Thyroid gland (tissue), 4 donors: ENCODE measurements at regions not wholly inside any gene's neighbourhood (a gene's known extent, or its start where the extent isn't known, plus 50 kb on each side); places are given as distances from the start of the nearest gene placed in this dataset.
"Not testable (repeated sequence)": the region's sequence is repeated elsewhere in the genome, so short reads cannot be mapped to it uniquely, and the experiment has no call there.

Source experiments
- DNase-seq, 2 donors: peaks; one replicate each; pipeline ENCODE4 v3.0.0-alpha.2; 2019
- H3K27ac ChIP-seq, 3 donors: fragments of 200-600 bp; sonication (generic); 1 replicate in 2 of 3; 2 replicates in 1 of 3; pipeline ENCODE4 v1.5.1; 2016 to 2019; ENCODE audit warnings: mild to moderate bottlenecking in 1 of 3, moderate library complexity in 1 of 3
- H3K27me3 ChIP-seq: fragments of 200-600 bp; sonication (generic); one replicate; pipeline ENCODE4 v1.5.1; 2019
- H3K36me3 ChIP-seq, 2 donors: fragments of 200-600 bp; sonication (generic); one replicate each; pipeline ENCODE4 v1.5.1; 2016 to 2019
- H3K4me1 ChIP-seq, 2 donors: fragments of 200-600 bp; sonication (generic); one replicate each; pipeline ENCODE4 v1.5.1; 2017 to 2019
- H3K4me3 ChIP-seq, 3 donors: fragments of 200-600 bp; sonication (generic); replicated peaks in 1 of 3; 1 replicate in 2 of 3; 2 replicates in 1 of 3; pipeline ENCODE4 v1.5.1; 2016; ENCODE audit warnings: mild to moderate bottlenecking in 1 of 3
- H3K9me3 ChIP-seq: fragments of 200-600 bp; sonication (generic); one replicate; pipeline ENCODE4 v1.5.1; 2017
- CTCF ChIP-seq, 6 experiments: fragments of 200-600 bp in 3 of 6; fragments of 450-650 bp in 3 of 6; sonication (generic) in 3 of 6; IDR thresholded peaks; one replicate each; pipeline ENCODE4 v1.5.1; 2016 to 2019; ENCODE audit warnings: antibody characterized with exemption in 6 of 6, mild to moderate bottlenecking in 2 of 6, inconsistent platforms in 1 of 6, moderate library complexity in 1 of 6
- POLR2A ChIP-seq, 2 donors: fragments of 450-650 bp; IDR thresholded peaks; one replicate each; pipeline ENCODE4 v1.6.1; 2017; ENCODE audit warnings: antibody characterized with exemption in 2 of 2, mild to moderate bottlenecking in 2 of 2, moderate library complexity in 1 of 2
- WGBS, 2 donors: methylation state at CpG; one replicate each; pipeline ENCODE4 v1.1.5; 2017; 5-methylcytosine and 5-hydroxymethylcytosine counted together
- intact Hi-C: fragments of 100-400 bp; cut with DNase I; formaldehyde crosslinking; loops from one replicate; pipeline ENCODE4 v1.15.1; 2023

- Histone ChIP-seq H3K4me3 (no peak overlapping the region), H3K4me1 (no peaks in the 10 kb centered on the region), H3K27me3 (no peaks in the 10 kb centered on the region), H3K36me3 (no peaks in the 10 kb centered on the region), H3K9me3 (no peaks in the 10 kb centered on the region), H3K27ac (no peak overlapping the region)
- DNase-seq = no peak
- intact Hi-C loops = no loop called here
- 55 to 56% methylated on average over 2 of the region's 2 CpGs for WGBS, 2 donors
- TF ChIP-seq CTCF (IDR thresholded peaks at IDR 0.05) (no peak), POLR2A (IDR thresholded peaks at IDR 0.05) (no peak)
Observed at GRCh38 chr12:91744597-91744996, 401.0 kb downstream of the BTG1 start.

GRCh38 chr12:91743704-91744321 lies 401.8 kb downstream of the BTG1 start:
- intact Hi-C loops = no loop called here
- Histone ChIP-seq H3K9me3 (no peaks in the 10 kb centered on the region), H3K27me3 (no peaks in the 10 kb centered on the region), H3K36me3 (no peaks in the 10 kb centered on the region), H3K4me1 (no peaks in the 10 kb centered on the region), H3K4me3 (no peak overlapping the region), H3K27ac (no peak overlapping the region)
- no peak for DNase-seq
- 86 to 87% methylated on average over 7 of the region's 7 CpGs for WGBS, 2 donors
- TF ChIP-seq CTCF (IDR thresholded peaks at IDR 0.05) (no peak), POLR2A (IDR thresholded peaks at IDR 0.05) (no peak)

GRCh38 chr12:91743280-91743679 lies 402.4 kb downstream of the BTG1 start:
- Histone ChIP-seq H3K27me3 (no peaks in the 10 kb centered on the region), H3K9me3 (no peaks in the 10 kb centered on the region), H3K4me1 (no peaks in the 10 kb centered on the region), H3K36me3 (no peaks in the 10 kb centered on the region), H3K4me3 (no peak overlapping the region), H3K27ac (no peak overlapping the region)
- no peak for TF ChIP-seq POLR2A (IDR thresholded peaks at IDR 0.05)
- no peak for TF ChIP-seq CTCF (IDR thresholded peaks at IDR 0.05)
- 93 to 96% methylated on average over 5 of the region's 5 CpGs for WGBS, 2 donors
- DNase-seq = no peak
- intact Hi-C loops = no loop called here

- intact Hi-C loops = no loop called here
- WGBS, 2 donors = 90 to 96% methylated on average over 2 of the region's 2 CpGs
- no peaks in the 10 kb centered on the region for H3K36me3 ChIP-seq
- no peak for TF ChIP-seq CTCF (IDR thresholded peaks at IDR 0.05)
- TF ChIP-seq POLR2A (IDR thresholded peaks at IDR 0.05) = no peak
- H3K9me3 ChIP-seq = no peaks in the 10 kb centered on the region
- no peak for DNase-seq
- H3K27ac ChIP-seq = no peak overlapping the region
- H3K4me1 ChIP-seq = no peaks in the 10 kb centered on the region
- no peak overlapping the region for H3K4me3 ChIP-seq
- no peaks in the 10 kb centered on the region for H3K27me3 ChIP-seq
Observed at GRCh38 chr12:91741932-91742331, 403.7 kb downstream of the BTG1 start.

- H3K27me3 ChIP-seq, H3K27ac ChIP-seq, intact Hi-C loops, DNase-seq, H3K4me1 ChIP-seq, H3K4me3 ChIP-seq, H3K36me3 ChIP-seq, H3K9me3 ChIP-seq: not testable (repeated sequence)
- WGBS, 2 donors = 67 to 73% methylated on average over 1 of the region's 1 CpG
Observed at GRCh38 chr12:91733846-91734245, 411.8 kb downstream of the BTG1 start.

- no peak overlapping the region for H3K27ac ChIP-seq
- intact Hi-C loops = no loop called here
- H3K4me3 ChIP-seq = no peak overlapping the region
- DNase-seq = no peak
- H3K36me3 ChIP-seq = no peaks in the 10 kb centered on the region
- TF ChIP-seq POLR2A (IDR thresholded peaks at IDR 0.05) (no peak), CTCF (IDR thresholded peaks at IDR 0.05) (no peak)
- H3K4me1 ChIP-seq = no peaks in the 10 kb centered on the region
- WGBS, 2 donors = 90 to 94% methylated on average over 1 of the region's 1 CpG
- H3K9me3 ChIP-seq = no peaks in the 10 kb centered on the region
- no peaks in the 10 kb centered on the region for H3K27me3 ChIP-seq
Observed at GRCh38 chr12:91732086-91732485, 413.6 kb downstream of the BTG1 start.
